Activated CD8-positive, alpha-beta memory T cell treated with anti-CD3 and anti-CD28 coated beads, Interleukin-2, amount 10 ng/mL, durations not matched to agents 7 days and 5 days (primary cell): ENCODE measurements at regions not wholly inside any gene's neighbourhood (a gene's known extent, or its start where the extent isn't known, plus 50 kb on each side); places are given as distances from the start of the nearest gene placed in this dataset.
A peak's percentile ranks its signal among the peaks of the same experiment; 100 is the strongest.

Experiments used
- ATAC-seq: fragments of 150-1000 bp; cut with Tn5 transposase; one replicate; pipeline ENCODE4 v1.10.0; 2021; ENCODE audit warnings: moderate library complexity
- CTCF ChIA-PET: fragments of 350-600 bp; sonication (Branson Sonifier 250); formaldehyde crosslinking; loops from one replicate; lab custom pipeline; 2021; ENCODE audit warnings: antibody characterized with exemption; lab: Charles Lee
- DNase-seq: peaks from one replicate; pipeline ENCODE4 v3.0.0-alpha.2; 2020
- H3K27ac Mint-ChIP-seq: one replicate; pipeline ENCODE4 v1.8.0; 2021; ENCODE audit warnings: mild to moderate bottlenecking, mixed read lengths
- H3K27me3 Mint-ChIP-seq: one replicate; pipeline ENCODE4 v1.8.0; 2021; ENCODE audit warnings: mixed read lengths
- H3K36me3 Mint-ChIP-seq: one replicate; pipeline ENCODE4 v1.8.0; 2021; ENCODE audit warnings: mild to moderate bottlenecking, mixed read lengths
- H3K4me1 Mint-ChIP-seq: one replicate; pipeline ENCODE4 v1.8.0; 2021; ENCODE audit warnings: mixed read lengths
- H3K4me3 Mint-ChIP-seq: one replicate; pipeline ENCODE4 v1.8.0; 2021; ENCODE audit warnings: mild to moderate bottlenecking, moderate library complexity, mixed read lengths
- H3K9me3 Mint-ChIP-seq: one replicate; pipeline ENCODE4 v1.8.0; 2022; ENCODE audit warnings: low read depth, mixed read lengths

GRCh38 chr2:191738003-191738402 lies 60.1 kb downstream of the NABP1 start:
- CTCF ChIA-PET = no interaction called here
- Mint-ChIP-seq H3K36me3 (peaks cover 2% of the 10 kb centered on the region), H3K27ac (no peak overlapping the region), H3K9me3 (no peaks in the 10 kb centered on the region), H3K27me3 (peaks cover 19% of the 10 kb centered on the region), H3K4me1 (peaks cover 12% of the 10 kb centered on the region), H3K4me3 (no peak overlapping the region)
- no peak for ATAC-seq
- no peak for DNase-seq

- Mint-ChIP-seq H3K36me3 (peaks cover 2% of the 10 kb centered on the region), H3K9me3 (no peaks in the 10 kb centered on the region), H3K27ac (no peak overlapping the region), H3K27me3 (peaks cover 19% of the 10 kb centered on the region), H3K4me1 (peaks cover 12% of the 10 kb centered on the region), H3K4me3 (no peak overlapping the region)
- DNase-seq (no peak), ATAC-seq (no peak)
- CTCF ChIA-PET = no interaction called here
Measured at GRCh38 chr2:191738667-191739066, 60.7 kb downstream of the NABP1 start.

- no peak overlapping the region for H3K27ac Mint-ChIP-seq
- DNase-seq (no peak), ATAC-seq (no peak)
- H3K9me3 Mint-ChIP-seq = no peaks in the 10 kb centered on the region
- CTCF ChIA-PET = no interaction called here
- H3K36me3 Mint-ChIP-seq = peaks cover 2% of the 10 kb centered on the region
- H3K4me1 Mint-ChIP-seq = peaks cover 12% of the 10 kb centered on the region
- H3K27me3 Mint-ChIP-seq = peaks cover 19% of the 10 kb centered on the region
- no peak overlapping the region for H3K4me3 Mint-ChIP-seq
Measured at GRCh38 chr2:191739194-191739593, 61.3 kb downstream of the NABP1 start.

- peak overlapping the region; percentile 37 for H3K27ac Mint-ChIP-seq
- H3K9me3 Mint-ChIP-seq = no peaks in the 10 kb centered on the region
- H3K4me1 Mint-ChIP-seq = peaks cover 12% of the 10 kb centered on the region
- peaks cover 2% of the 10 kb centered on the region for H3K36me3 Mint-ChIP-seq
- CTCF ChIA-PET = interaction anchor here (1.6 kb wide), 2 partner anchors 9 to 19 kb away, joined by 3 to 7 read pairs; no protein-coding TSS in a partner anchor
- DNase-seq (peak; percentile 68), ATAC-seq (peak; percentile 93)
- peaks cover 15% of the 10 kb centered on the region for H3K27me3 Mint-ChIP-seq
- H3K4me3 Mint-ChIP-seq = no peak overlapping the region
Measured at GRCh38 chr2:191740016-191740419, 62.1 kb downstream of the NABP1 start.

- CTCF ChIA-PET = interaction anchor here (1.6 kb wide), 2 partner anchors 8 to 18 kb away, joined by 3 to 7 read pairs; no protein-coding TSS in a partner anchor
- Mint-ChIP-seq H3K4me3 (no peak overlapping the region), H3K27me3 (peaks cover 15% of the 10 kb centered on the region), H3K36me3 (peaks cover 2% of the 10 kb centered on the region), H3K27ac (no peak overlapping the region), H3K4me1 (peaks cover 12% of the 10 kb centered on the region), H3K9me3 (no peaks in the 10 kb centered on the region)
- DNase-seq (no peak), ATAC-seq (no peak)
Measured at GRCh38 chr2:191740759-191741158, 62.8 kb downstream of the NABP1 start.

- CTCF ChIA-PET = interaction anchor here (1.4 kb wide), 1 partner anchor 10 kb away, joined by 3 read pairs; no protein-coding TSS in a partner anchor
- DNase-seq = no peak
- Mint-ChIP-seq H3K4me1 (peaks cover 10% of the 10 kb centered on the region), H3K36me3 (no peaks in the 10 kb centered on the region), H3K27me3 (peaks cover 11% of the 10 kb centered on the region), H3K4me3 (no peak overlapping the region), H3K27ac (no peak overlapping the region), H3K9me3 (no peaks in the 10 kb centered on the region)
- ATAC-seq = no peak
Measured at GRCh38 chr2:191746346-191747169, 68.6 kb downstream of the NABP1 start.

GRCh38 chr2:191747170-191747530 lies 69.2 kb downstream of the NABP1 start:
- no peak for ATAC-seq
- Mint-ChIP-seq H3K27ac (no peak overlapping the region), H3K4me3 (no peak overlapping the region), H3K9me3 (no peaks in the 10 kb centered on the region), H3K4me1 (peaks cover 10% of the 10 kb centered on the region), H3K27me3 (peaks cover 13% of the 10 kb centered on the region), H3K36me3 (no peaks in the 10 kb centered on the region)
- CTCF ChIA-PET = no interaction called here
- no peak for DNase-seq

- DNase-seq = no peak
- no peaks in the 10 kb centered on the region for H3K36me3 Mint-ChIP-seq
- H3K4me3 Mint-ChIP-seq = no peak overlapping the region
- no peaks in the 10 kb centered on the region for H3K9me3 Mint-ChIP-seq
- ATAC-seq = no peak
- peaks cover 17% of the 10 kb centered on the region for H3K27me3 Mint-ChIP-seq
- CTCF ChIA-PET = interaction anchor here (0.6 to 1.4 kb wide), 2 partner anchors 8 to 415 kb away, joined by 3 read pairs; no protein-coding TSS in a partner anchor
- peaks cover 10% of the 10 kb centered on the region for H3K4me1 Mint-ChIP-seq
- no peak overlapping the region for H3K27ac Mint-ChIP-seq
Measured at GRCh38 chr2:191748059-191748461, 70.1 kb downstream of the NABP1 start.

GRCh38 chr2:191748528-191749180 lies 70.7 kb downstream of the NABP1 start:
- CTCF ChIA-PET = interaction anchor here (0.6 to 1.4 kb wide), 2 partner anchors 8 to 414 kb away, joined by 3 read pairs; no protein-coding TSS in a partner anchor
- H3K4me1 Mint-ChIP-seq = peaks cover 10% of the 10 kb centered on the region
- H3K27ac Mint-ChIP-seq = no peak overlapping the region
- no peak for DNase-seq
- no peaks in the 10 kb centered on the region for H3K9me3 Mint-ChIP-seq
- peaks cover 22% of the 10 kb centered on the region for H3K27me3 Mint-ChIP-seq
- H3K36me3 Mint-ChIP-seq = no peaks in the 10 kb centered on the region
- ATAC-seq = no peak
- no peak overlapping the region for H3K4me3 Mint-ChIP-seq

- ATAC-seq = no peak
- H3K9me3 Mint-ChIP-seq = no peaks in the 10 kb centered on the region
- CTCF ChIA-PET = interaction anchor here (1.1 to 1.4 kb wide), 2 partner anchors 9 to 10 kb away, joined by 3 to 4 read pairs; no protein-coding TSS in a partner anchor
- no peak overlapping the region for H3K27ac Mint-ChIP-seq
- peaks cover 21% of the 10 kb centered on the region for H3K27me3 Mint-ChIP-seq
- peaks cover 10% of the 10 kb centered on the region for H3K4me1 Mint-ChIP-seq
- no peaks in the 10 kb centered on the region for H3K36me3 Mint-ChIP-seq
- DNase-seq = no peak
- H3K4me3 Mint-ChIP-seq = no peak overlapping the region
Measured at GRCh38 chr2:191749181-191749540, 71.2 kb downstream of the NABP1 start.

- DNase-seq = no peak
- H3K4me3 Mint-ChIP-seq = no peak overlapping the region
- H3K9me3 Mint-ChIP-seq = no peaks in the 10 kb centered on the region
- no peak for ATAC-seq
- H3K27me3 Mint-ChIP-seq = peaks cover 20% of the 10 kb centered on the region
- no peak overlapping the region for H3K27ac Mint-ChIP-seq
- no peaks in the 10 kb centered on the region for H3K36me3 Mint-ChIP-seq
- H3K4me1 Mint-ChIP-seq = peaks cover 5% of the 10 kb centered on the region
- CTCF ChIA-PET = no interaction called here
Measured at GRCh38 chr2:191754103-191754502, 76.2 kb downstream of the NABP1 start.

- Mint-ChIP-seq H3K4me3 (no peak overlapping the region), H3K9me3 (no peaks in the 10 kb centered on the region), H3K27me3 (peaks cover 21% of the 10 kb centered on the region), H3K4me1 (peaks cover 5% of the 10 kb centered on the region), H3K36me3 (no peaks in the 10 kb centered on the region), H3K27ac (no peak overlapping the region)
- ATAC-seq = no peak
- CTCF ChIA-PET = interaction anchor here (2.8 kb wide), 1 partner anchor 406 kb away, joined by 10 read pairs; no protein-coding TSS in a partner anchor
- DNase-seq = no peak
Measured at GRCh38 chr2:191756761-191757160, 78.8 kb downstream of the NABP1 start.

GRCh38 chr2:191757208-191757607 lies 79.3 kb downstream of the NABP1 start:
- Mint-ChIP-seq H3K36me3 (no peaks in the 10 kb centered on the region), H3K4me1 (peaks cover 5% of the 10 kb centered on the region), H3K27ac (no peak overlapping the region), H3K27me3 (peaks cover 20% of the 10 kb centered on the region), H3K9me3 (no peaks in the 10 kb centered on the region), H3K4me3 (no peak overlapping the region)
- DNase-seq (no peak), ATAC-seq (no peak)
- CTCF ChIA-PET = interaction anchor here (2.8 kb wide), 1 partner anchor 405 kb away, joined by 10 read pairs; no protein-coding TSS in a partner anchor
